Uterus (tissue), 3 donors: ENCODE measurements at regions not wholly inside any gene's neighbourhood (a gene's known extent, or its start where the extent isn't known, plus 50 kb on each side); places are given as distances from the start of the nearest gene placed in this dataset.

ENCODE experiments used
- DNase-seq, 2 donors: peaks; one replicate each; pipeline ENCODE4 v3.0.0-alpha.2; 2019 to 2020
- H3K27ac ChIP-seq, 2 donors: fragments of 200-600 bp; sonication (generic); 1 replicate in 1 of 2; 2 replicates in 1 of 2; pipeline ENCODE4 v1.5.1; 2016 to 2018
- H3K27me3 ChIP-seq, 2 donors: fragments of 200-600 bp; sonication (generic); one replicate each; pipeline ENCODE4 v1.5.1; 2018 to 2019; ENCODE audit warnings: control low read depth in 1 of 2
- H3K36me3 ChIP-seq, 2 donors: fragments of 200-600 bp; sonication (generic); one replicate each; pipeline ENCODE4 v1.5.1; 2019; ENCODE audit warnings: control low read depth in 1 of 2
- H3K4me1 ChIP-seq, 2 donors: fragments of 200-600 bp; sonication (generic); one replicate each; pipeline ENCODE4 v1.5.1; 2018 to 2019; ENCODE audit warnings: control low read depth in 1 of 2
- H3K4me3 ChIP-seq, 2 donors: fragments of 200-600 bp; sonication (generic); 1 replicate in 1 of 2; 2 replicates in 1 of 2; pipeline ENCODE4 v1.5.1; 2018 to 2019; ENCODE audit warnings: mild to moderate bottlenecking in 1 of 2
- H3K9me3 ChIP-seq, 2 donors: fragments of 200-600 bp; sonication (generic); one replicate each; pipeline ENCODE4 v1.5.1; 2019; ENCODE audit warnings: control low read depth in 1 of 2
- CTCF ChIP-seq, 4 experiments: fragments of 200-600 bp in 2 of 4; fragments of 450-650 bp in 2 of 4; sonication (generic) in 2 of 4; IDR thresholded peaks; one replicate each; pipeline ENCODE4 v1.5.1; 2016 to 2019; ENCODE audit warnings: antibody characterized with exemption in 4 of 4, mild to moderate bottlenecking in 2 of 4, moderate library complexity in 1 of 4
- POLR2A ChIP-seq, 2 donors: fragments of 450-650 bp; IDR thresholded peaks; one replicate each; pipeline ENCODE4 v1.6.1; 2016; ENCODE audit warnings: antibody characterized with exemption in 2 of 2, mild to moderate bottlenecking in 1 of 2, moderate library complexity in 1 of 2
- intact Hi-C: fragments of 100-400 bp; cut with DNase I; formaldehyde crosslinking; loops from one replicate; pipeline ENCODE4 v1.15.1; 2023; ENCODE audit warnings: low total_unique reads
- donor health status: DM: yes; HTN: yes; CAD: no.

GRCh38 chr1:114278911-114279310 is 125.2 kb upstream of the SYT6 start:
- no peaks in the 10 kb centered on the region for H3K36me3 ChIP-seq
- TF ChIP-seq CTCF (IDR thresholded peaks at IDR 0.05), result no peak
- TF ChIP-seq POLR2A (IDR thresholded peaks at IDR 0.05), result no peak
- H3K27ac ChIP-seq, result no peak overlapping the region
- H3K9me3 ChIP-seq, result no peaks in the 10 kb centered on the region
- intact Hi-C loops, result no loop called here
- DNase-seq, result no peak
- no peaks in the 10 kb centered on the region for H3K27me3 ChIP-seq
- no peaks in the 10 kb centered on the region for H3K4me1 ChIP-seq
- H3K4me3 ChIP-seq, result no peak overlapping the region

GRCh38 chr1:114278430-114278829 is 124.8 kb upstream of the SYT6 start:
- Histone ChIP-seq H3K27ac (no peak overlapping the region), H3K4me1 (no peaks in the 10 kb centered on the region), H3K9me3 (no peaks in the 10 kb centered on the region), H3K36me3 (no peaks in the 10 kb centered on the region), H3K27me3 (no peaks in the 10 kb centered on the region), H3K4me3 (no peak overlapping the region)
- intact Hi-C loops, result no loop called here
- DNase-seq, result no peak
- TF ChIP-seq CTCF (IDR thresholded peaks at IDR 0.05) (no peak), POLR2A (IDR thresholded peaks at IDR 0.05) (no peak)

GRCh38 chr1:114274621-114275317 is 121.1 kb upstream of the SYT6 start:
- Histone ChIP-seq H3K27ac (no peak overlapping the region), H3K36me3 (no peaks in the 10 kb centered on the region), H3K27me3 (no peaks in the 10 kb centered on the region), H3K9me3 (no peaks in the 10 kb centered on the region), H3K4me1 (no peaks in the 10 kb centered on the region), H3K4me3 (no peak overlapping the region)
- DNase-seq, result no peak
- intact Hi-C loops, result no loop called here
- TF ChIP-seq POLR2A (IDR thresholded peaks at IDR 0.05) (no peak), CTCF (IDR thresholded peaks at IDR 0.05) (no peak)

GRCh38 chr1:114272593-114272992 is 118.9 kb upstream of the SYT6 start:
- TF ChIP-seq POLR2A (IDR thresholded peaks at IDR 0.05), result no peak
- TF ChIP-seq CTCF (IDR thresholded peaks at IDR 0.05), result no peak
- no peak overlapping the region for H3K27ac ChIP-seq
- no peaks in the 10 kb centered on the region for H3K4me1 ChIP-seq
- intact Hi-C loops, result no loop called here
- H3K4me3 ChIP-seq, result no peak overlapping the region
- no peaks in the 10 kb centered on the region for H3K27me3 ChIP-seq
- H3K9me3 ChIP-seq, result no peaks in the 10 kb centered on the region
- DNase-seq, result no peak
- no peaks in the 10 kb centered on the region for H3K36me3 ChIP-seq

GRCh38 chr1:114270718-114271117 is 117.0 kb upstream of the SYT6 start:
- no peak for TF ChIP-seq POLR2A (IDR thresholded peaks at IDR 0.05)
- no peak for TF ChIP-seq CTCF (IDR thresholded peaks at IDR 0.05)
- no peaks in the 10 kb centered on the region for H3K9me3 ChIP-seq
- H3K27me3 ChIP-seq, result no peaks in the 10 kb centered on the region
- intact Hi-C loops, result no loop called here
- no peak overlapping the region for H3K27ac ChIP-seq
- no peak overlapping the region for H3K4me3 ChIP-seq
- no peaks in the 10 kb centered on the region for H3K4me1 ChIP-seq
- no peaks in the 10 kb centered on the region for H3K36me3 ChIP-seq
- DNase-seq, result no peak
